Liver (tissue), 3 donors: ENCODE measurements at regions not wholly inside any gene's neighbourhood (a gene's known extent, or its start where the extent isn't known, plus 50 kb on each side); places are given as distances from the start of the nearest gene placed in this dataset.

ENCODE experiments used
- CTCF ChIP-seq: fragments of 150-350 bp; IDR thresholded peaks from 2 replicates; pipeline ENCODE4 v1.5.1; 2017; ENCODE audit warnings: improper control_type of control experiment, low read depth, low read length; ENCODE audit not compliant: missing input control
- FOXA1 ChIP-seq: IDR thresholded peaks from 2 replicates; pipeline ENCODE4 v1.6.1; 2016; ENCODE audit warnings: antibody characterized with exemption
- TAF1 ChIP-seq: conservative IDR thresholded peaks from 2 replicates; pipeline ENCODE4 v1.6.1; 2016; ENCODE audit warnings: antibody characterized with exemption, mild to moderate bottlenecking
- donor health status: healthy.
- donor health status: healthy.

- no peak for TF ChIP-seq TAF1
- no peak for TF ChIP-seq CTCF
- TF ChIP-seq FOXA1, result no peak
These were observed 145.1 kb upstream of the FSTL4 start for GRCh38 chr5:133757396-133757945.
